ENCODE measurements at regions not wholly inside any gene's neighbourhood (a gene's known extent, or its start where the extent isn't known, plus 50 kb on each side); places are given as distances from the start of the nearest gene placed in this dataset.

- TF ChIP-seq YY1 (IDR thresholded peaks at IDR 0.05; ENCODE audit: low read depth): no peak
- no peak for TF ChIP-seq TCF12 (IDR thresholded peaks at IDR 0.05; ENCODE audit: low read depth)
- no peak for TF ChIP-seq NFIC (IDR thresholded peaks at IDR 0.05)
- TF ChIP-seq USF1 (IDR thresholded peaks at IDR 0.05): no peak
- TF ChIP-seq REST (IDR thresholded peaks at IDR 0.05; ENCODE audit: low read depth): no peak
Observed at GRCh38 chr4:152029631-152030030, 268.8 kb upstream of the GATB start.

- TF ChIP-seq CEBPB (IDR thresholded peaks at IDR 0.05) (no peak), MAX (IDR thresholded peaks at IDR 0.05) (no peak), EP300 (IDR thresholded peaks at IDR 0.05; ENCODE audit: borderline replicate concordance) (no peak), USF1 (IDR thresholded peaks at IDR 0.05) (no peak), ZBTB7A (IDR thresholded peaks at IDR 0.05; ENCODE audit: low read depth) (no peak), YY1 (IDR thresholded peaks at IDR 0.05; ENCODE audit: low read depth) (no peak), FOXM1 (IDR thresholded peaks at IDR 0.05; ENCODE audit: borderline replicate concordance, low read depth) (no peak), RAD21 (IDR thresholded peaks at IDR 0.05; ENCODE audit: low read depth) (no peak), TAF1 (IDR thresholded peaks at IDR 0.05; ENCODE audit: low read depth) (no peak), TEAD4 (IDR thresholded peaks at IDR 0.05) (no peak), CREB1 (IDR thresholded peaks at IDR 0.05; ENCODE audit: low read depth) (no peak), REST (IDR thresholded peaks at IDR 0.05; ENCODE audit: low read depth) (no peak), NFIC (IDR thresholded peaks at IDR 0.05) (no peak), TCF12 (IDR thresholded peaks at IDR 0.05; ENCODE audit: low read depth) (no peak), EGR1 (IDR thresholded peaks at IDR 0.05) (no peak)
Observed at GRCh38 chr4:152028131-152028530, 267.3 kb upstream of the GATB start.

GRCh38 chr4:152024881-152025280 lies 264.1 kb upstream of the GATB start:
- TF ChIP-seq YY1 (IDR thresholded peaks at IDR 0.05; ENCODE audit: low read depth): no peak
- TF ChIP-seq NFIC (IDR thresholded peaks at IDR 0.05): no peak
- no peak for TF ChIP-seq TEAD4 (IDR thresholded peaks at IDR 0.05)
- TF ChIP-seq CREB1 (IDR thresholded peaks at IDR 0.05; ENCODE audit: low read depth): no peak
- TF ChIP-seq USF1 (IDR thresholded peaks at IDR 0.05): no peak
- no peak for TF ChIP-seq REST (IDR thresholded peaks at IDR 0.05; ENCODE audit: low read depth)
- TF ChIP-seq ZBTB7A (IDR thresholded peaks at IDR 0.05; ENCODE audit: low read depth): no peak
- no peak for TF ChIP-seq FOXM1 (IDR thresholded peaks at IDR 0.05; ENCODE audit: borderline replicate concordance, low read depth)
- no peak for TF ChIP-seq TCF12 (IDR thresholded peaks at IDR 0.05; ENCODE audit: low read depth)
- TF ChIP-seq MAX (IDR thresholded peaks at IDR 0.05): no peak
- TF ChIP-seq EGR1 (IDR thresholded peaks at IDR 0.05): no peak
- no peak for TF ChIP-seq CEBPB (IDR thresholded peaks at IDR 0.05)
- no peak for TF ChIP-seq RAD21 (IDR thresholded peaks at IDR 0.05; ENCODE audit: low read depth)
- no peak for TF ChIP-seq TAF1 (IDR thresholded peaks at IDR 0.05; ENCODE audit: low read depth)
- no peak for TF ChIP-seq EP300 (IDR thresholded peaks at IDR 0.05; ENCODE audit: borderline replicate concordance)

GRCh38 chr4:152023674-152024073 lies 262.9 kb upstream of the GATB start:
- TF ChIP-seq YY1 (IDR thresholded peaks at IDR 0.05; ENCODE audit: low read depth): no peak
- no peak for TF ChIP-seq TEAD4 (IDR thresholded peaks at IDR 0.05)
- no peak for TF ChIP-seq TCF12 (IDR thresholded peaks at IDR 0.05; ENCODE audit: low read depth)
- TF ChIP-seq FOXM1 (IDR thresholded peaks at IDR 0.05; ENCODE audit: borderline replicate concordance, low read depth): no peak
- no peak for TF ChIP-seq USF1 (IDR thresholded peaks at IDR 0.05)
- no peak for TF ChIP-seq TAF1 (IDR thresholded peaks at IDR 0.05; ENCODE audit: low read depth)
